HL-60 (cell line): ENCODE measurements at regions not wholly inside any gene's neighbourhood (a gene's known extent, or its start where the extent isn't known, plus 50 kb on each side); places are given as distances from the start of the nearest gene placed in this dataset.

Experiments
- DNase-seq, 2 experiments: peaks; one replicate each; pipeline ENCODE4 v3.0.0-alpha.2; 2010 to 2020; ENCODE audit warnings: low read depth in 1 of 2, low spot score in 1 of 2
- H3K27ac ChIP-seq: fragments of 250-450 bp; sonication (Bioruptor Pico); replicated peaks from 2 replicates; pipeline ENCODE4 v1.5.1; 2020; ENCODE audit warnings: mild to moderate bottlenecking, moderate library complexity
- H3K27me3 ChIP-seq: fragments of 250-450 bp; sonication (Bioruptor Pico); 2 replicates; pipeline ENCODE4 v1.5.1; 2021; ENCODE audit warnings: mild to moderate bottlenecking, moderate library complexity; ENCODE audit not compliant: insufficient read depth, poor library complexity, severe bottlenecking
- H3K4me3 ChIP-seq: replicated peaks from 2 replicates; pipeline ENCODE4 v1.5.1; 2011; ENCODE audit warnings: mild to moderate bottlenecking, control low read depth, low read length; ENCODE audit not compliant: insufficient read depth
- GABPA ChIP-seq: IDR thresholded peaks from 2 replicates; pipeline ENCODE4 v1.6.1; 2012; ENCODE audit warnings: low read depth
- POLR2AphosphoS5 ChIP-seq: IDR thresholded peaks from 2 replicates; pipeline ENCODE4 v1.6.1; 2012; ENCODE audit warnings: low read depth
- REST ChIP-seq: IDR thresholded peaks from 2 replicates; pipeline ENCODE4 v1.6.1; 2012; ENCODE audit warnings: low read depth; ENCODE audit not compliant: insufficient replicate concordance
- SPI1 ChIP-seq: IDR thresholded peaks from 2 replicates; pipeline ENCODE4 v1.6.1; 2012; ENCODE audit warnings: low read depth, mild to moderate bottlenecking, borderline replicate concordance
- TF ChIP-seq, protein P1 (sequence below): IDR thresholded peaks from one replicate; pipeline ENCODE4 v1.5.1; 2011; ENCODE audit warnings: low read length, control low read depth, inconsistent platforms; ENCODE audit not compliant: insufficient read depth

GRCh38 chr2:7189106-7189505, 271.9 kb downstream of the RNF144A start:
- no peak overlapping the region for H3K27ac ChIP-seq
- no peak for DNase-seq
- H3K4me3 ChIP-seq: no peak overlapping the region
- TF ChIP-seq SPI1 (no peak), REST (no peak), POLR2AphosphoS5 (no peak), GABPA (no peak)
- TF ChIP-seq, protein P1, sequence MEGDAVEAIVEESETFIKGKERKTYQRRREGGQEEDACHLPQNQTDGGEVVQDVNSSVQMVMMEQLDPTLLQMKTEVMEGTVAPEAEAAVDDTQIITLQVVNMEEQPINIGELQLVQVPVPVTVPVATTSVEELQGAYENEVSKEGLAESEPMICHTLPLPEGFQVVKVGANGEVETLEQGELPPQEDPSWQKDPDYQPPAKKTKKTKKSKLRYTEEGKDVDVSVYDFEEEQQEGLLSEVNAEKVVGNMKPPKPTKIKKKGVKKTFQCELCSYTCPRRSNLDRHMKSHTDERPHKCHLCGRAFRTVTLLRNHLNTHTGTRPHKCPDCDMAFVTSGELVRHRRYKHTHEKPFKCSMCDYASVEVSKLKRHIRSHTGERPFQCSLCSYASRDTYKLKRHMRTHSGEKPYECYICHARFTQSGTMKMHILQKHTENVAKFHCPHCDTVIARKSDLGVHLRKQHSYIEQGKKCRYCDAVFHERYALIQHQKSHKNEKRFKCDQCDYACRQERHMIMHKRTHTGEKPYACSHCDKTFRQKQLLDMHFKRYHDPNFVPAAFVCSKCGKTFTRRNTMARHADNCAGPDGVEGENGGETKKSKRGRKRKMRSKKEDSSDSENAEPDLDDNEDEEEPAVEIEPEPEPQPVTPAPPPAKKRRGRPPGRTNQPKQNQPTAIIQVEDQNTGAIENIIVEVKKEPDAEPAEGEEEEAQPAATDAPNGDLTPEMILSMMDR: no peak
- no peaks in the 10 kb centered on the region for H3K27me3 ChIP-seq

DNA sequence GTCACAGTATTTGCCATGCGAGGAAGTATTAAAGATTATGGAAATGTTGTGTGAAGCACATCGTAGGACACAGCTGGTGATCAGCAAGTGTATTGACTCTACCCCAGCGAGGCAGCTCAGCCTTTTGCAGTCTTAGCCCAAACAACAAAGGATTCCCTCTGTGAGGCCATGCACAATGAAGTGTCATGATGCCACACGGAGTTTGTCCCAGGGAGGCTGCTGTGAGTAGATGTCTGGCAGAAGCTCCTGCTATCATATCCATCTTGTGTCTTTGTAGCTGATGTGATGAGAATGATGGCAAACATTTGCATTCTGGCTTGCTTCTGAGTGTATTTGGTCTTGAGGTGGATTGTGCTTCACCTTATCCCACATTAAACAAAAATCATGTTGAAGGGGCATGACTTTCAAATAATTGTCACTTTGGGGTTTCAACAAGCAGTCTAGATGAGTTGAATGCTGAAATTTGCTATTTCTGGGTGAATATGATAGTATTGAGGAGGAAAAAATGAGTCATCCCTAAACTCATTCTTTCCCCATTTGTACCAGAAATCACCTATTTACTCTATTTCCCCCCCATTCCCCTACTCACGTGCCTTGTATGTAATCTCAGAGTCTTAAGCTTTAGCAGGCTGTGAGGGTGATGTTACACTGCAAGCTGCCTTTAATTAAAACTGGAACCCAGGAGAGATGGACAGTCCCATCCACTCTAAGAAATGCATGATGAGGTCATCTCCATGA, 273.5 kb downstream of the RNF144A start:
- TF ChIP-seq REST (no peak), GABPA (no peak), SPI1 (no peak), POLR2AphosphoS5 (no peak)
- TF ChIP-seq, protein P1: no peak
- H3K4me3 ChIP-seq: no peak overlapping the region
- no peaks in the 10 kb centered on the region for H3K27me3 ChIP-seq
- DNase-seq: no peak
- H3K27ac ChIP-seq: no peak overlapping the region

DNA sequence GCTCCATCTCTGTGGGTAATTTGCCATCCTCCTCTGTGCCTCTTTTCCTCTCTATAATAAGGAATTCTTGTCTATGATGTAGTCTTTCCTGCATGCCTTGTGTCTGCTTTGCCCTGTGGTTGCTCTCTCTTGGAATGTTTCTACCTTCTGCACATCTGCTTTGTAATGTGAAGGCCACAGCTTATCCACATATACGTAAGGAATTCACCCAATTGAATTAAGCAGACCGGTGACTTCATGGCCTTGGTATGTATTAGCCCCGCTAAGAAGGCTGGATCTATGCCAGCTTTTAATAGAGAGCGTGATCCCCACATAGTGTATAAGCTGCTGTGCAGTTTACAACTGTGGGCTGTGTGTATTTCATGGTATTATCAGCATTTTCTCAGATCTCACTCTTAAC, 274.7 kb downstream of the RNF144A start:
- no peak for DNase-seq
- TF ChIP-seq, protein P1: no peak
- TF ChIP-seq POLR2AphosphoS5: no peak
- TF ChIP-seq REST: no peak
- TF ChIP-seq GABPA: no peak
- no peak for TF ChIP-seq SPI1
- Histone ChIP-seq H3K4me3 (no peak overlapping the region), H3K27me3 (no peaks in the 10 kb centered on the region), H3K27ac (no peak overlapping the region)
